ENCODE measurements at regions not wholly inside any gene's neighbourhood (a gene's known extent, or its start where the extent isn't known, plus 50 kb on each side); places are given as distances from the start of the nearest gene placed in this dataset.

DNA sequence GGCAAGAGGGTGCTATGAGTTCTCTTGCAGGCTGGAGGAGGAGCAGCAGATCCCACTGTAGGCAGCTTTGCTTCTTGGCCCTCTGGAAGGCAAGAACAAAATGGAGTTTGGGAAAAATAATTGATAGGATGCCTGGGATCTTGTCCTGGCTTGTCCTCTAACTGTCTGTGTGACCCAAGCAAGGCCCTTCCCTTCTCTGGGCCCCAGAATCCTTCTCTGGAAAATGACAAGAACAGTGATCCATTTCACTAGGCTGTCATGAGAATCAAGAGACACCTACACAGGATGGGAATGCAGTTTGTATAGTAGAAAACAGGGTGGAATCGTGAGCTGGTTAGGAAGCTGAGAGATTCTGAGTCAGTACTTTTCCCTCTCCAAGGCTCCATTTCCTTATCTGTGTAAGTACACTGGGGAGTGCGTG is 133.3 kb downstream of the PJA1 start:
- TF ChIP-seq, protein P1, sequence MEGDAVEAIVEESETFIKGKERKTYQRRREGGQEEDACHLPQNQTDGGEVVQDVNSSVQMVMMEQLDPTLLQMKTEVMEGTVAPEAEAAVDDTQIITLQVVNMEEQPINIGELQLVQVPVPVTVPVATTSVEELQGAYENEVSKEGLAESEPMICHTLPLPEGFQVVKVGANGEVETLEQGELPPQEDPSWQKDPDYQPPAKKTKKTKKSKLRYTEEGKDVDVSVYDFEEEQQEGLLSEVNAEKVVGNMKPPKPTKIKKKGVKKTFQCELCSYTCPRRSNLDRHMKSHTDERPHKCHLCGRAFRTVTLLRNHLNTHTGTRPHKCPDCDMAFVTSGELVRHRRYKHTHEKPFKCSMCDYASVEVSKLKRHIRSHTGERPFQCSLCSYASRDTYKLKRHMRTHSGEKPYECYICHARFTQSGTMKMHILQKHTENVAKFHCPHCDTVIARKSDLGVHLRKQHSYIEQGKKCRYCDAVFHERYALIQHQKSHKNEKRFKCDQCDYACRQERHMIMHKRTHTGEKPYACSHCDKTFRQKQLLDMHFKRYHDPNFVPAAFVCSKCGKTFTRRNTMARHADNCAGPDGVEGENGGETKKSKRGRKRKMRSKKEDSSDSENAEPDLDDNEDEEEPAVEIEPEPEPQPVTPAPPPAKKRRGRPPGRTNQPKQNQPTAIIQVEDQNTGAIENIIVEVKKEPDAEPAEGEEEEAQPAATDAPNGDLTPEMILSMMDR (IDR thresholded peaks at IDR 0.05; ENCODE audit: control insufficient read depth, insufficient read depth, low read depth, low read length, missing control alignments) = no peak
- no peak for DNase-seq (ENCODE audit: low read depth)
- no peak overlapping the region for H3K4me3 ChIP-seq (ENCODE audit: control insufficient read depth, low read depth, low read length)

DNA sequence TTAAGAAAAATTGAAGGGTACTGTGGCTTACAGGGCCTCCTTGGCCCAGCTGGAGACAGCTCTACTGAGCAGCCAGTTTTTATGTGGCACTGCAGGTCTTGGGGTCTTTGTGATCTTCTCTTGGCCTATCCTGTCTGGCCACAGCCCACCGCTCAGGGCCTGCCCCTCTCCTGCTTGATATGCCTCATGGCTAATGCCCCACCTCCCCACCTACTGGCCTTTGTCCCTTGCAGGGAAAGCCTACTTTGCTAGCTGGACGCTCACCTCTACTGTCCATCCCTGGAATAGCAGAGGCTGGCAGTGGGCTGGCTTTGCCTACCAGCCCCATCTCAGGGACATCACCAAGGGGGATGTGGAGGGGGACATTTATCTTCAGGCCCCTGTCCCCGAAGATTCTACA is 134.1 kb downstream of the PJA1 start:
- TF ChIP-seq, protein P1 (IDR thresholded peaks at IDR 0.05; ENCODE audit: control insufficient read depth, insufficient read depth, low read depth, low read length, missing control alignments) = peak; percentile 22
- no peak for DNase-seq (ENCODE audit: low read depth)

DNA sequence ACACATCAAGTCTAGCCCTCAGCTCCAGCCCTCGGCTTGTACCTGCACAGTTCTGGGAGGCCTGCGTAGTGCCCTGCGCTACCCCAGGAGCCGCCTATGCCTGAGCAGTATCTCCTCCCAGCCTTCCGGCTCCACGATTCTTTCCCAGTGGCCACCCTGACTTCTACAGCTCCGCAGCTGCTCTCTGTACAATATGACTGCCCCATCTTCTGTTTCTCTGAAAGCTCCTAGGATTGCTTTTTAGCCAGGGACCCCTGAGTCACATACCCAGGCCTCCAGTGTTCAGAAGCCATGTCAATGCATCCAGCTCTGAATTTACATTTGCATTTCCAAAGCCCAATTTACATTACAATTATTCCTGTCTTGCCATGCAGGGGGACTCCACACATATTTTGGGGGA is 135.5 kb downstream of the PJA1 start:
- DNase-seq (ENCODE audit: low read depth) = no peak
- no peak overlapping the region for H3K4me3 ChIP-seq (ENCODE audit: control insufficient read depth, low read depth, low read length)
- TF ChIP-seq, protein P1 (IDR thresholded peaks at IDR 0.05; ENCODE audit: control insufficient read depth, insufficient read depth, low read depth, low read length, missing control alignments) = no peak

More for the DNA sequence above, 134.1 kb downstream of the PJA1 start:
- no peak overlapping the region for H3K4me3 ChIP-seq (ENCODE audit: control insufficient read depth, low read depth, low read length)

DNA sequence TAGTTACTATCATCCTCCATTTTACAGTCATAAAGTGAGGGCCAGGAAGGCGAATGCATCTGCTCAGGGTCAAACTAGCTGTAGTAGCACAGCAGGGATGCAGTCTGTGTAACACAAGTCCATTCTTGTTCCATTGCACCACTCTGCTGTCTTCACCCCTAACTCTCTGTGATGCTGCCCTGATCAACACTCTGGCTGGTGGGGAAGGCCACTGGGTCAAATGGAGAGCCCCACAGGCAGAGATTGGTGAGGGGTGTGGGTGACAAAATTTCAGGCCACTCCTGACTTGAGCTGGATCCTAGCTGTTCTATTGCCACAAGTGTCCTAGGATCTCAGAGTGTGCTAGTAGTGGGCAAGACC is 136.5 kb downstream of the PJA1 start:
- no peak for DNase-seq (ENCODE audit: low read depth)
- TF ChIP-seq, protein P1 (IDR thresholded peaks at IDR 0.05; ENCODE audit: control insufficient read depth, insufficient read depth, low read depth, low read length, missing control alignments) = no peak
- no peak overlapping the region for H3K4me3 ChIP-seq (ENCODE audit: control insufficient read depth, low read depth, low read length)

DNA sequence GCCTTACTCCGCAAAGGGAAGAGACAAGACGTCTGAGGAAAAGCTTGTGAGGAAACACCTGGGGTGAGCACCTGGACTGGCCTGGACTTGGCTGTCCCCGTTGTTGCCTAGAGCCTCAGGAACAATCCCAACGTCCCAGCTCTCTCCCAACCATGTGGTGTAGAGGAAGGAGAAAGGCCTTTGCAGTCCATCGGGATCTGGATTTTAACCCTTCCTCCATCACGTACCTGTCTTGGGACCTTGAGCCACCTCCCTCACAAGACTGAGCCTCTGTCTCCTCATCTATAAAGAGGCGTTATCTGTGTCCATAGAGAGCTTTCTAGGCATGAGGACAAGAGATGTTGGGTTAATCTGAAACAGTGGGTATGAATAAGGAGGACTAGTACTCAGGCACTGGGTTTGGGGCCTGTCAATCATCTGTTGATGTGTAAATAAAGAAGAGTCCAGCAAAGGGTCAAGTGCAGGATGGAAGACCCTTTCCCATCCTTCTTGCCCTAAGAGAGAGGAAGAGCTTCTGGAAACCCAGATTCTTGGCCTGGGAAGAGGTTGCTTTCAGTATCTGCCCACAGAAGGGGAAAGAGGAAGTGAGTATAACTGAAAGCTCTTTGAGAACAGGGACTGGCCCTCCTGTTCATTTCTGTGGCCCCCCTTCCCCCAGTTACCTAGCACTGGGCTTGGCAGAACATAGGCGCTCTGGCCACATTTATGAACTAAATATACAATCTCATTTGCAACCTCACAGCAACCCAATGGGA is 137.1 kb downstream of the PJA1 start:
- H3K4me3 ChIP-seq (ENCODE audit: control insufficient read depth, low read depth, low read length) = no peak overlapping the region
- TF ChIP-seq, protein P1 (IDR thresholded peaks at IDR 0.05; ENCODE audit: control insufficient read depth, insufficient read depth, low read depth, low read length, missing control alignments) = no peak
- DNase-seq (ENCODE audit: low read depth) = no peak

DNA sequence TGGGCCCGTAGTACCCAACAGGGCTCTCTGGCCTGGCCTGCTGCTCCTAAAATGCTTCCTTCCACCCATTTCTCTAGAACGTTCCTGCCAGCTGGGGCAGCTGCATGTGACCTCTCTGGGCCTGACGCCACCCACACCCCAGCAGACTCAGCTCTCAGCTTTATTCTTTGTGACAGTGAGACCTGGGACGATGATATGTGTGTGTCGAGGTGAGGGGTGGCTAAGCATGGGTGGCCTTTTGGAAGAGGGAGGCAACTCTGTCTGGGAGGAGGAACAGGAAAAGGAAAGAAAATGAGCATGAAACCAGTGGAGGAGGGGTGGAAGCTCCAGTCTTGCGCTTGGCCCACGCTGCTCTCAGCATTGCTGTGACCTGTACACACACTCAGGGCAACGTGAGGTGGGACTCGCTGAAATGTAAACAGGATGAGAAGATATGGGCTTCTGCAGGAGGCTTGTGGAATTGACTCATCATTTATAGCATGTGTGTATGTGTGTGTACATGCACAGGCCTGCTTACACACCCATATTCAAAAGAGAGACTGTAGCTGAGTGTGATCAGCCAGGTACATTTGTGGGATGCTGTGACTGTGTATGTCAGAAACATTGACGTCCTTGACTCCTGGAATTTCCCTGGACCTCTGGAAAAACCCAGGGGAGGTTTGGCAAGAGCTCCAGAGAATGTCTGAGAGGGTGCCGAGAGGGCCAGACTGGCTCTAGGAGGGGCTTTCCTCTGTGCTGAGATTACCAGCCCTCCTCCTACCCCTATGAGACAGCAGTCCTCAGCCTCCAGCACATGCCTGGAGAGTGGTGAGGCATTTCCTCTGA is 137.9 kb downstream of the PJA1 start:
- TF ChIP-seq, protein P1 (IDR thresholded peaks at IDR 0.05; ENCODE audit: control insufficient read depth, insufficient read depth, low read depth, low read length, missing control alignments) = no peak
- DNase-seq (ENCODE audit: low read depth) = no peak
- H3K4me3 ChIP-seq (ENCODE audit: control insufficient read depth, low read depth, low read length) = no peak overlapping the region

All from AG09309 (cell line).